Endothelial cell of umbilical vein (primary cell): ENCODE measurements at regions not wholly inside any gene's neighbourhood (a gene's known extent, or its start where the extent isn't known, plus 50 kb on each side); places are given as distances from the start of the nearest gene placed in this dataset.
"Not testable (repeated sequence)": the region's sequence is repeated elsewhere in the genome, so short reads cannot be mapped to it uniquely, and the experiment has no call there.

Experiments
- BruUV-seq: library from RNA; stranded (reverse); fragments of 400-500 nt; replicated peaks from 2 replicates; lab custom pipeline; 2021; lab: Mats Ljungman, UMichigan
- CTCF ChIA-PET: fragments of 300-600, 350-600 bp; sonication (Branson Sonifier 250); formaldehyde crosslinking; loops from one replicate; lab custom pipeline; 2021; ENCODE audit warnings: antibody characterized with exemption, inconsistent platforms; lab: Charles Lee
- POLR2A ChIA-PET: fragments of 300-600, 350-600 bp; sonication (Branson Sonifier 250); formaldehyde crosslinking; loops from one replicate; lab custom pipeline; 2021; ENCODE audit warnings: antibody characterized with exemption, inconsistent platforms; lab: Charles Lee
- DNase-seq: peaks from one replicate; pipeline ENCODE4 v3.0.0-alpha.2; 2011; ENCODE audit warnings: low read depth, low spot score
- FAIRE-seq: peaks from 2 replicates; lab custom pipeline; 2011; peaks lifted over from hg19 to GRCh38; lab: Jason Lieb, UNC
- H2AFZ ChIP-seq: 2 replicates; pipeline ENCODE4 v1.6.0; 2012; ENCODE audit warnings: low read depth, low read length, control low read depth, inconsistent platforms
- H3K27ac ChIP-seq: 2 replicates; pipeline ENCODE4 v1.5.1; 2011; ENCODE audit warnings: low read depth, mild to moderate bottlenecking, control low read depth, low read length, moderate library complexity; ENCODE audit not compliant: insufficient read depth
- H3K27me3 ChIP-seq, 2 experiments: 2 replicates each; pipeline versions ENCODE4 v1.6.0 to v1.6.1; 2011; ENCODE audit warnings: low read length in 2 of 2, mixed read lengths in 1 of 2; ENCODE audit not compliant: control insufficient read depth in 2 of 2, insufficient read depth in 2 of 2
- H3K36me3 ChIP-seq, 2 experiments: 2 replicates in 1 of 2; 3 replicates in 1 of 2; pipeline ENCODE4 v1.5.1; 2011; ENCODE audit warnings: low read length in 2 of 2, mild to moderate bottlenecking in 1 of 2, moderate library complexity in 1 of 2; ENCODE audit not compliant: control insufficient read depth in 2 of 2, insufficient read depth in 2 of 2; ENCODE audit errors: extremely low read depth in 1 of 2
- H3K4me1 ChIP-seq: 3 replicates; pipeline ENCODE4 v1.5.1; 2011; ENCODE audit warnings: mild to moderate bottlenecking, low read length; ENCODE audit not compliant: control insufficient read depth, insufficient read depth; ENCODE audit errors: extremely low read depth
- H3K4me2 ChIP-seq: 2 replicates; pipeline ENCODE4 v1.6.1; 2011; ENCODE audit warnings: low read length, control low read depth, mixed read lengths; ENCODE audit not compliant: insufficient read depth
- H3K4me3 ChIP-seq, 3 experiments: fragments of 200-600 bp in 1 of 3; sonication (generic), shearing (Covaris generic) in 1 of 3; replicated peaks in 1 of 3; 2 replicates each; pipeline ENCODE4 v1.5.1; 2011 to 2016; ENCODE audit warnings: control low read depth in 3 of 3, low read length in 3 of 3, mild to moderate bottlenecking in 2 of 3, inconsistent platforms in 1 of 3, low read depth in 1 of 3, moderate library complexity in 1 of 3; ENCODE audit not compliant: insufficient read depth in 1 of 3
- H3K79me2 ChIP-seq: 2 replicates; pipeline ENCODE4 v1.6.0; 2012; ENCODE audit warnings: low read length, inconsistent platforms; ENCODE audit not compliant: control insufficient read depth, insufficient read depth
- H3K9ac ChIP-seq: replicated peaks from 2 replicates; pipeline ENCODE3; 2011; ENCODE audit warnings: low read length, control low read depth; ENCODE audit not compliant: insufficient read depth; ENCODE audit errors: extremely low read depth
- H3K9me1 ChIP-seq: replicated peaks from 3 replicates; pipeline ENCODE4 v1.6.0; 2011; ENCODE audit warnings: mild to moderate bottlenecking, low read length; ENCODE audit not compliant: control insufficient read depth, insufficient read depth; ENCODE audit errors: extremely low read depth
- H3K9me3 ChIP-seq: replicated peaks from 2 replicates; pipeline ENCODE4 v1.5.1; 2012; ENCODE audit warnings: low read length, inconsistent platforms; ENCODE audit not compliant: control insufficient read depth, insufficient read depth
- H4K20me1 ChIP-seq: replicated peaks from 2 replicates; pipeline ENCODE3; 2011; ENCODE audit warnings: mild to moderate bottlenecking, low read length; ENCODE audit not compliant: control insufficient read depth, insufficient read depth; ENCODE audit errors: extremely low read depth
- dilution Hi-C: fragments of 300-500 bp; cut with MboI; formaldehyde crosslinking; loops from one replicate; pipeline ENCODE4 v1.15.0; 2019; ENCODE audit warnings: low sequenced_read_pairs; ENCODE audit not compliant: extremely low pct_ligation_motif_present
- intact Hi-C: fragments of 100-400 bp; cut with micrococcal nuclease; formaldehyde crosslinking; loops from one replicate; pipeline ENCODE4 v1.10.0; 2022

- H3K79me2 ChIP-seq, dilution Hi-C loops, DNase-seq, H3K4me3 ChIP-seq, CTCF ChIA-PET, H4K20me1 ChIP-seq, H3K9me3 ChIP-seq, H3K27me3 ChIP-seq, H2AFZ ChIP-seq, POLR2A ChIA-PET, H3K36me3 ChIP-seq, H3K27ac ChIP-seq, intact Hi-C loops, BruUV-seq, H3K9ac ChIP-seq, H3K4me2 ChIP-seq, H3K4me1 ChIP-seq, FAIRE-seq, H3K9me1 ChIP-seq: not testable (repeated sequence)
Measured at GRCh38 chr3:195987001-195987400, 78.7 kb upstream of the TNK2 start.

GRCh38 chr3:195986576-195986975, 78.2 kb upstream of the TNK2 start:
- POLR2A ChIA-PET, dilution Hi-C loops, H3K27ac ChIP-seq, CTCF ChIA-PET, BruUV-seq, intact Hi-C loops, H4K20me1 ChIP-seq, H3K4me3 ChIP-seq, H2AFZ ChIP-seq, H3K79me2 ChIP-seq, H3K9me3 ChIP-seq, H3K9me1 ChIP-seq, DNase-seq, H3K4me2 ChIP-seq, H3K36me3 ChIP-seq, H3K4me1 ChIP-seq, H3K27me3 ChIP-seq, H3K9ac ChIP-seq, FAIRE-seq: not testable (repeated sequence)

GRCh38 chr3:195985348-195985920, 77.1 kb upstream of the TNK2 start:
- H3K36me3 ChIP-seq, H3K4me3 ChIP-seq, H4K20me1 ChIP-seq, H2AFZ ChIP-seq, H3K9me1 ChIP-seq, BruUV-seq, H3K4me1 ChIP-seq, H3K9me3 ChIP-seq, CTCF ChIA-PET, H3K9ac ChIP-seq, DNase-seq, dilution Hi-C loops, H3K79me2 ChIP-seq, H3K27ac ChIP-seq, POLR2A ChIA-PET, H3K4me2 ChIP-seq, H3K27me3 ChIP-seq, FAIRE-seq, intact Hi-C loops: not testable (repeated sequence)

GRCh38 chr3:195984392-195985030, 76.2 kb upstream of the TNK2 start:
- H3K9me1 ChIP-seq, FAIRE-seq, H3K79me2 ChIP-seq, H3K4me1 ChIP-seq, CTCF ChIA-PET, H3K27me3 ChIP-seq, dilution Hi-C loops, H2AFZ ChIP-seq, H3K4me2 ChIP-seq, H3K27ac ChIP-seq, H3K9me3 ChIP-seq, H3K36me3 ChIP-seq, H3K9ac ChIP-seq, intact Hi-C loops, H3K4me3 ChIP-seq, BruUV-seq, DNase-seq, POLR2A ChIA-PET, H4K20me1 ChIP-seq: not testable (repeated sequence)
